ENCODE measurements at regions not wholly inside any gene's neighbourhood (a gene's known extent, or its start where the extent isn't known, plus 50 kb on each side); places are given as distances from the start of the nearest gene placed in this dataset.

DNA sequence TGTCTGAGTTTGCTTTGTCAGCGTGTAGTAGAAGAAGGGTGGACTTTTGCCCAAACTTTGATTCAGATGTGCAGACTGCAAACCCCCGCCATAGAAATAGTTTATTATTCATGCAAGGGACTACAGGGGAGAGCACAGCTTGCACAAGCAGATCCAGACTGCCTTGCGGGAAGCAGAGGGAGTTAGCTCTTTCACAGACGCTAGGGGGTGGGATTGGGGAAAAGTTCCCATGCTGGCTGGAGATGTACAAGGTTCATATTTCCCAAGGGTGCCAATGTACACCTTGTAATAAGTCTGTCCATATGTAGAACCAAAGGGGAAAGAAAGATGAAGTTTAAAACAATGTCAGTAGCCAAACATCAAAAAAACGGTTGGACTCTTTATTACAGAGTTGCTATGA lies 749.7 kb upstream of the COX7C start:
- no peak overlapping the region for H3K4me3 ChIP-seq (ENCODE audit: low read depth, low read length)
- TF ChIP-seq, protein P1, sequence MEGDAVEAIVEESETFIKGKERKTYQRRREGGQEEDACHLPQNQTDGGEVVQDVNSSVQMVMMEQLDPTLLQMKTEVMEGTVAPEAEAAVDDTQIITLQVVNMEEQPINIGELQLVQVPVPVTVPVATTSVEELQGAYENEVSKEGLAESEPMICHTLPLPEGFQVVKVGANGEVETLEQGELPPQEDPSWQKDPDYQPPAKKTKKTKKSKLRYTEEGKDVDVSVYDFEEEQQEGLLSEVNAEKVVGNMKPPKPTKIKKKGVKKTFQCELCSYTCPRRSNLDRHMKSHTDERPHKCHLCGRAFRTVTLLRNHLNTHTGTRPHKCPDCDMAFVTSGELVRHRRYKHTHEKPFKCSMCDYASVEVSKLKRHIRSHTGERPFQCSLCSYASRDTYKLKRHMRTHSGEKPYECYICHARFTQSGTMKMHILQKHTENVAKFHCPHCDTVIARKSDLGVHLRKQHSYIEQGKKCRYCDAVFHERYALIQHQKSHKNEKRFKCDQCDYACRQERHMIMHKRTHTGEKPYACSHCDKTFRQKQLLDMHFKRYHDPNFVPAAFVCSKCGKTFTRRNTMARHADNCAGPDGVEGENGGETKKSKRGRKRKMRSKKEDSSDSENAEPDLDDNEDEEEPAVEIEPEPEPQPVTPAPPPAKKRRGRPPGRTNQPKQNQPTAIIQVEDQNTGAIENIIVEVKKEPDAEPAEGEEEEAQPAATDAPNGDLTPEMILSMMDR (IDR thresholded peaks at IDR 0.05; ENCODE audit: control insufficient read depth, extremely low read depth, insufficient read depth): peak; percentile 42
- DNase-seq (ENCODE audit: low read depth): no peak

DNA sequence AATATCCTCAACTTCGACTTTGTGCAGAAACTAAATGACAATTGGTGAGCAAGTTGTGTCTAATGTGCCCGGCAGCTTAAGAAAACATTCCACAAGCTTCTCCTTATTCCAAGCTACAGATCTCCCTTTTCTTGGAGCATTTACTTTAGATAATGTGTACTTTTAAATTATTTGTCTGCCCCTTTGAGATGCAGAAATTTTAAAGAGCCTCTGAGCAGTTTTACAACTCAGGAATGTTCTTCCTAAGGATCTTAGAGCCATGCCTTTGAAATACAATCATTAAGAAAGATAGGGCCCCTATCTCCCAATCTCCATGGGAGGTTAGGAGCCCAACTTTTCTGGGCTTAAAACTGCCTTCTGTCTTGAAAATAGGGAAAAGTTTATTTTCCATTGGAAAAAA lies 723.7 kb upstream of the COX7C start:
- H3K4me3 ChIP-seq (ENCODE audit: low read depth, low read length): no peak overlapping the region
- no peak for DNase-seq (ENCODE audit: low read depth)
- TF ChIP-seq, protein P1 (IDR thresholded peaks at IDR 0.05; ENCODE audit: control insufficient read depth, extremely low read depth, insufficient read depth): no peak

DNA sequence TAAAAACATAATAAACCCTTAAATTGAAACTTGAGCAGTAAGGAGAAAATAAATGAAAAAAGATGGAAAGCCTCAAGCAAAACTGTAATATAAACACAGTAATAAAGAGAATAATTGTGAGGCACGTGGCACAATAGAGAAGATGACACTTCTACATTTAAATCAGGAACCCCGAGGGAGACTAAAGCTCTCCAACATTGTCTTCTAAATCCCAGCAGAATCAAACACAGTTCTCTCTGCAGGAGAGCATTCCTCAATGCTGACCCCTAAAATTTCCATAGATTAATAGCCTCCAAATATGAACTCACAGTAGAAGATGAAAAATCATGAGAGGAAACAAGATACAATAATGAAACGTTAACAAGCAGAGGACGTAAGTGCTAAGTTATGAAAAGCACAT lies 721.2 kb upstream of the COX7C start:
- H3K4me3 ChIP-seq (ENCODE audit: low read depth, low read length): no peak overlapping the region
- TF ChIP-seq, protein P1 (IDR thresholded peaks at IDR 0.05; ENCODE audit: control insufficient read depth, extremely low read depth, insufficient read depth): no peak
- DNase-seq (ENCODE audit: low read depth): no peak

DNA sequence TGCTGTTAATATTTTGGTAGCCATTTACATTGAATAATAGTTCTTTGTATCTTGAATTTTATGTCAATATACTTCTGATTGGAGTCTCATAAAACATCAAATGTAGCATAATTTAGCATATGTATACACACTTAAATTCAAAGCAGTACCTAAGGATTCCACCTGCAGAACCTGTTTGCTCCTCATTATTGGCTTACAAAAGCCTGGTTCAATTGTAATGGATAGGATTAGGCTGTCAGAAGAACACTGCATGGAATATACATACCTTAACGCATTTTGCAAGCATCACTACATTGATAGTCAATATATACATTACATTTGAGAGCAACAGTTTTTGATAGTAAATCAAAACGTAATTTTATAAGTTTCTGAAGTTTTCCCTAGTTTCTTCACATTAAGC lies 711.3 kb upstream of the COX7C start:
- no peak for DNase-seq (ENCODE audit: low read depth)
- TF ChIP-seq, protein P1 (IDR thresholded peaks at IDR 0.05; ENCODE audit: control insufficient read depth, extremely low read depth, insufficient read depth): no peak

DNA sequence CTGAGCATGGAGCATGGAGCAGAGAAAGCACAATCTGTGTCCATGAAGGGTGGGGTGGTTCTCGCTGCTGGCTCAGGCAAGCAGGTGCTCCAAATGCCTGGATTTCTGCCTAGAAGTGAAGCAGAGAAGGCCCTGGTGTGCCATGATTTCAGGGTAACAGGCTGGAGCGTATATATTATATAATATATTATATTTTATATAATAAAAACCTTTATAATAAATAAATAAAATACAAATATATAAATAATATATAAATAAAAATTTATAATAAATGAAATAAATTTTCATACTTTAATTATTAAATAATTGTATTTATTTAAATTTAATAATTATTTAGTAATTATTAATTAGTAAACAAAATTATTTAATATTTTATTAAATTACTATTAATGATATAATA lies 707.4 kb upstream of the COX7C start:
- TF ChIP-seq, protein P1 (IDR thresholded peaks at IDR 0.05; ENCODE audit: control insufficient read depth, extremely low read depth, insufficient read depth): no peak
- H3K4me3 ChIP-seq (ENCODE audit: low read depth, low read length): no peak overlapping the region
- DNase-seq (ENCODE audit: low read depth): no peak

More for the DNA sequence above, 711.3 kb upstream of the COX7C start:
- H3K4me3 ChIP-seq (ENCODE audit: low read depth, low read length): no peak overlapping the region

DNA sequence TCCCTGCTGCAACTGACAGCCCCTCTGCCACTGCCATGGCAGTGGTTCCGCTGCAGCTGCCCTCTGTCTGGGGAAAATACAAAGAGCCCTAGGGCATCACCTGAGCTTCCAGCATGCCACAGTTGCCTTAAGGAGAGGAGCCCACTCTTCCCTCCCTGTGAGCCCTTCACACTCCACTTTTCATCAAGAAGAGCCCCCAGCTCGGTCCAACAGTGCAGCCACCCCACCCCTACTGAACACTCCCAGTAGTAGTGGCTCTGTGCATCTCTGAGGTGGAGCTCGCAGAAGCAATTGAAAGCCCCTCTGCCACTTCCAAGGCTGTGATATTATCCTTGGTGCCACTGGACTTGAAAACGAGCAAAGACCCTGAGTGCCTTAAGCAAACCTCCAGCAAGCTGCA lies 696.8 kb upstream of the COX7C start:
- TF ChIP-seq, protein P1 (IDR thresholded peaks at IDR 0.05; ENCODE audit: control insufficient read depth, extremely low read depth, insufficient read depth): no peak
- H3K4me3 ChIP-seq (ENCODE audit: low read depth, low read length): no peak overlapping the region
- no peak for DNase-seq (ENCODE audit: low read depth)

DNA sequence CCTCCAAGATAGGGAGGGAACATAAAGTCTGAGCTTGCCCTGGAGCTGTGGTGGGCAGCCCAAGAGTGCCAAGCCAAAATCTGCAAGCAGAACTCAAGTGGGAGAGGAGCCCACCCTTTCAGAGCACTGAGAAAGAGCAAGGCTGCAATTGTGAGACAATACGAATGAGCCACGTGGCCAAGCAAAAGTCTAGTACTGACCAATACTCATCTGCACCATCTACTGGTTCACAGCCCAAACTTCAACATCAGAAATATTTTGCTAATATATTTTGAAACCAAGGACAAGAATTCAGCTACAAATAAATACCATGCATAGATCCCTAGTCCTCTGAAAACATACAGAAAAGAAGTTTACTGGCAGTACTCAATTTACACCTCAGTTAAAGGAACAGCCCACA lies 696.2 kb upstream of the COX7C start:
- DNase-seq (ENCODE audit: low read depth): no peak
- H3K4me3 ChIP-seq (ENCODE audit: low read depth, low read length): no peak overlapping the region
- TF ChIP-seq, protein P1 (IDR thresholded peaks at IDR 0.05; ENCODE audit: control insufficient read depth, extremely low read depth, insufficient read depth): peak; percentile 31; the same call in 1 of the 2 replicates

All from LNCaP clone FGC (cell line).